ENCODE measurements at regions not wholly inside any gene's neighbourhood (a gene's known extent, or its start where the extent isn't known, plus 50 kb on each side); places are given as distances from the start of the nearest gene placed in this dataset.

GRCh38 chr10:18866852-18867251 is 181.7 kb upstream of the MALRD1 start:
- Histone ChIP-seq H3K27ac (no peak overlapping the region), H3K4me1 (no peaks in the 10 kb centered on the region), H3K36me3 (no peaks in the 10 kb centered on the region), H3K27me3 (no peaks in the 10 kb centered on the region), H3K4me3 (no peak overlapping the region), H3K9me3 (no peaks in the 10 kb centered on the region)
- intact Hi-C loops (cut with DNase I): no loop called here
- DNase-seq (no peak), ATAC-seq (no peak)
- TF ChIP-seq, protein P1, sequence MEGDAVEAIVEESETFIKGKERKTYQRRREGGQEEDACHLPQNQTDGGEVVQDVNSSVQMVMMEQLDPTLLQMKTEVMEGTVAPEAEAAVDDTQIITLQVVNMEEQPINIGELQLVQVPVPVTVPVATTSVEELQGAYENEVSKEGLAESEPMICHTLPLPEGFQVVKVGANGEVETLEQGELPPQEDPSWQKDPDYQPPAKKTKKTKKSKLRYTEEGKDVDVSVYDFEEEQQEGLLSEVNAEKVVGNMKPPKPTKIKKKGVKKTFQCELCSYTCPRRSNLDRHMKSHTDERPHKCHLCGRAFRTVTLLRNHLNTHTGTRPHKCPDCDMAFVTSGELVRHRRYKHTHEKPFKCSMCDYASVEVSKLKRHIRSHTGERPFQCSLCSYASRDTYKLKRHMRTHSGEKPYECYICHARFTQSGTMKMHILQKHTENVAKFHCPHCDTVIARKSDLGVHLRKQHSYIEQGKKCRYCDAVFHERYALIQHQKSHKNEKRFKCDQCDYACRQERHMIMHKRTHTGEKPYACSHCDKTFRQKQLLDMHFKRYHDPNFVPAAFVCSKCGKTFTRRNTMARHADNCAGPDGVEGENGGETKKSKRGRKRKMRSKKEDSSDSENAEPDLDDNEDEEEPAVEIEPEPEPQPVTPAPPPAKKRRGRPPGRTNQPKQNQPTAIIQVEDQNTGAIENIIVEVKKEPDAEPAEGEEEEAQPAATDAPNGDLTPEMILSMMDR (IDR thresholded peaks at IDR 0.05): no peak

DNA sequence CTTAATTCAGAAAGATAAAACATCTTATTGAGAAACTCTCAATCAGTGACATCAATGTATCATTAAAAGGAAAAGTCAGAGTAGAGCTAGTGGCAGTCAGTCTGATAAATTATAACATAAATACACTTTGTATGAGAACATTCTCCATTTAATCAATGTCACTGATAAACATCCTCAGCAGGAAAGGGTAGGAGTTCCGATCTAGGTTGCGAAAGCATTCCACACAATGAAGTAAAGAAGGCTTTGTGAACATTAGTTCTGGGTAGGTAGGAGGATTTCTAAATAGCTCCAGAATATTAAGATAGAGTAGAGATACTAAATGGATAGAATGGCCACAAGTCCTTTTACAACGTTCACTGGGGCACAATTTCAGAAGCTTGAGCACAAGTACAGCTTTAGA is 179.7 kb upstream of the MALRD1 start:
- Histone ChIP-seq H3K4me1 (no peaks in the 10 kb centered on the region), H3K9me3 (no peaks in the 10 kb centered on the region), H3K4me3 (no peak overlapping the region), H3K27ac (no peak overlapping the region), H3K36me3 (no peaks in the 10 kb centered on the region), H3K27me3 (no peaks in the 10 kb centered on the region)
- intact Hi-C loops (cut with DNase I): no loop called here
- ATAC-seq (no peak), DNase-seq (no peak)
- TF ChIP-seq, protein P1 (IDR thresholded peaks at IDR 0.05): no peak

- intact Hi-C loops (cut with DNase I): no loop called here
- no peak overlapping the region for H3K27ac ChIP-seq
- H3K36me3 ChIP-seq: no peaks in the 10 kb centered on the region
- H3K27me3 ChIP-seq: no peaks in the 10 kb centered on the region
- no peak overlapping the region for H3K4me3 ChIP-seq
- DNase-seq: no peak
- TF ChIP-seq, protein P1 (IDR thresholded peaks at IDR 0.05): no peak
- H3K4me1 ChIP-seq: no peaks in the 10 kb centered on the region
- ATAC-seq: no peak
- H3K9me3 ChIP-seq: no peaks in the 10 kb centered on the region
Observed at GRCh38 chr10:18875477-18875876, 173.1 kb upstream of the MALRD1 start.

- no peak for DNase-seq
- intact Hi-C loops (cut with DNase I): no loop called here
Observed at GRCh38 chr10:18879284-18879683, 169.3 kb upstream of the MALRD1 start.

DNA sequence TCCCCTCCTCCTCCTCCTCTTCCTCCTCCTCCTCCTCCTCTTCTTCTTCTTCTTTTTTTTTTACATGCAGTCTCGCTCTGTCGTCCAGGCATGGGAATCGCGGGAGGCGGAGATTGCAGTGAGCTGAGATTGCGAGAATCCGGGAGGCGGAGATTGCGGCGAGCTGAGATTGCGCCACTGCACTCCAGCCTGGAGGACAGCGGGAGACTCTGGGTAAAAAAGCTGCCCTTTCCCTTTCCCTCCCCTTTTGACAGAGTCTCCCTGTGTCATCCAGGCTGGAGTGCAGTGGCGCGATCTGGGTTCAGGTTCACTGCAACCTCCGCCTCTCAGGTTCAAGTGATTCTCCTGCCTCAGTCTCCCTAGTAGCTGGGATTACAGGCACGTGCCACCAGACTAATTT is 168.1 kb upstream of the MALRD1 start:
- intact Hi-C loops (cut with DNase I): no loop called here
- H3K36me3 ChIP-seq: no peaks in the 10 kb centered on the region

More at GRCh38 chr10:18879284-18879683, 169.3 kb upstream of the MALRD1 start:
- Histone ChIP-seq H3K9me3 (no peaks in the 10 kb centered on the region), H3K4me3 (no peak overlapping the region), H3K4me1 (no peaks in the 10 kb centered on the region), H3K36me3 (no peaks in the 10 kb centered on the region), H3K27me3 (no peaks in the 10 kb centered on the region), H3K27ac (no peak overlapping the region)
- TF ChIP-seq, protein P1 (IDR thresholded peaks at IDR 0.05): no peak
- no peak for ATAC-seq

More for the DNA sequence above, 168.1 kb upstream of the MALRD1 start:
- ATAC-seq (peak; percentile 27), DNase-seq (peak; percentile 62)
- Histone ChIP-seq H3K4me3 (no peak overlapping the region), H3K27me3 (no peaks in the 10 kb centered on the region), H3K9me3 (no peaks in the 10 kb centered on the region), H3K4me1 (no peaks in the 10 kb centered on the region), H3K27ac (no peak overlapping the region)
- TF ChIP-seq, protein P1 (IDR thresholded peaks at IDR 0.05): no peak

All from upper lobe of right lung (tissue), 1 donor.